ENCODE measurements at regions not wholly inside any gene's neighbourhood (a gene's known extent, or its start where the extent isn't known, plus 50 kb on each side); places are given as distances from the start of the nearest gene placed in this dataset.

- DNase-seq (ENCODE audit: low read depth in 3 of 3) = no peak
These were observed 66.4 kb upstream of the GALNT2 start for GRCh38 chr1:230000493-230001184.

GRCh38 chr1:230002164-230002803, 64.8 kb upstream of the GALNT2 start:
- DNase-seq (ENCODE audit: low read depth in 3 of 3) = no peak

- DNase-seq (ENCODE audit: low read depth in 3 of 3) = no peak
These were observed 63.6 kb upstream of the GALNT2 start for GRCh38 chr1:230003409-230003808.

DNA sequence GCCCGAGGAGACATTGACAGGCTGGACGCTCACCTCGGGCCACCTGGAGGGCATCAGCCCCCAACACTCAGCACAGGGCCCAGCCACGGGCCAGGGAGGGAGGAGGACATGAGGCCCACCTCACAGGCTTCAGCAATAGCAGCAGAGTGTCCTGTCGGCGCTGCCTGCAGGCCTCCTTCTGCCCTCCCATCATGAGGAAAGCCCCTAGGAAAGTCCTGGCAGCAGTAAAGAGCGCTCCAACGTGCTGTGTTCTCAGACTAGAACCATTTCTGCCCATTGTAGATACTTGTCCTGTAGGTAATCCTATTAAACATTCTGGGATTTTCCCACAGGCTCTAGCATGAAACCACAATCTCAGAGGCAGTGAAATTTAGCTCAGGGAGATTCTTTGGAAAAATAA, 62.0 kb upstream of the GALNT2 start:
- no peak for DNase-seq (ENCODE audit: low read depth in 3 of 3)

DNA sequence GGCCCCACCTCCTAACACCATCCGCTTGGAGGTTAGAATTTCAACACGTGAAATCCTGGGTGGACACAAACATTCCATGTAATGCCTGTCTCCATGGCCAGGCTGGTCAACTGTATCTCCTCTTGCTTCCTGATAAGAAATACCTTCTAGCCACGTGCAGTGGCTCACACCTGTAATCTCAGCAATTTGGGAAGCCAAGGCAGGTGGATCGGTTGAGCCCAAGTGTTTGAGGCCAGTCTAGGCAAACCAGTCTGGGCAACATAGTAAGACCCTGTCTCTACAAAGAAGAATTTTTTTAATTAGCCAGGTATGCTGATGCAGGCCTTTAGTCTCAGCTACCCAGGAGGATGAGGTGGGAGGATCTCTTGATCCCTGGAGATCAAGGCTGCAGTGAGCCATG, 58.3 kb upstream of the GALNT2 start:
- DNase-seq (ENCODE audit: low read depth in 3 of 3) = no peak

- no peak for DNase-seq (ENCODE audit: low read depth in 3 of 3)
These were observed 57.3 kb upstream of the GALNT2 start for GRCh38 chr1:230009611-230010313.

DNA sequence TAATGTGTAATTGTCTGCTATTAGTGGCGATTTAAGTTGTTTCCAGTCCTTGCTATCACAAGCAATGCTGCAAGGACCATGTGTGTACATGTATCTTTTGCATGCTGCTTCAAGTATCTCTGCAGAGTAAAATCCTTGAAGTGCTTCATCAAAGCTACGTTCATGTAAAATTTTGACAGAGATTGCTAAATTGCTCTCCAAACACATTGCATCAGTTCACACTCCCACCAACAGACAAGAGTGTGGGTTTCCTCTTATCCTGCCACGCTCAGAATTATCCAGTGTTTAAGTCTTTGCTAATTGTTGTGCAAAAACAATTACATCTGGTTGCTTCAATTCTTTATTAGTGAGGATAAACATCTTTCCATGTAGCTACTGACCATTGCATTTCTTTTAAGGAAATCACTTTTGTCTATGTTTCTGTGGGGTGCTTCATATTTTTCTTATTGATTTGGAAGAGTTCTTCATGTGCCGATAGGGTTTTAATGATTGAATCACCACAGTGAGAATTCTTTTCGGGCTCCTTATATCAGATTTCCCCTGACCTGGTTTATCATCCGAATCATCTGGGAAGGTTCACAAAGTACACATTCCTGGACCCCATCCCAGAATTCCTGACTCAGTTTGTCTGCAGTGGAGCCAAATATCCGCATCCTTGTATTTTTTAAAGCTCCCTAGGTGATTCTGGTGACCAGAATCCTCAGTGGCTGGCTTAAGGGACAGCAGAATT, 56.3 kb upstream of the GALNT2 start:
- no peak for DNase-seq (ENCODE audit: low read depth in 3 of 3)

DNA sequence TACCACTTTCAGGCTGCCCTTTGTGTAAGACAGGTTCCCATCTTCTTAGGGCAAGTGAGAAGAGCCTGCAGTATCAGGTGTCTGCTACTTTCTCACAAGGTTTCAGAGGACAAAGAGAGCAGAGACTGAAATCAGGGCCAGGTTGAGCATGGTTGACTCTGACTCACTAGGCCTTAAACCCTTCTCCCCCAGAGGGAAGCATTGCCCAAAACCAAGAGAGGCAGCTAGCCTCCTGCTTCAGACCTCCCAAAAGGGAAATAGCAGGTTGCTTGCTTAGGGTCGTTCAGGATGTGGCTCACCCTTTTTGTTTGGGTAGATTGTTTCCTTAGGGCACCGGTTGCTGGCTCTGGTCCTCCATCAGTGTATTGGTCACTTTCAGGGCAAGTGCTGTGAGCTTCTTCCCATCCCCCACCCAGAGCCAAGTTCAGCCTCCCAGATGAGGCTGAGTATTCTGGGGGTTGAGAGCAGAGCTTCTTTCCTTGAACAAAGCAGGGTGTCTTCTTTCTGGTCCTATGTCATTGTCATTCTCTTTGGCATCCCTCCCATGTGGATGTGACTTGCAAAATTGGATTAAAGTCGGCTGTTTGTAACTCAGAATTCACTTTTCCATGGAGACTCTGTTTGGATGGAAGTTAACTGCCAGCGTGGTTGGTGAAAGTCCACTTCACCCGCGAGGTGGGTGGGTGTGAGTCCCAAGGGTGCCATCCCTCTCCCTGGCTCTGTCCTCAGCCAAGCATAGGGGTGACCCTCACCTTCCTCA, 55.5 kb upstream of the GALNT2 start:
- DNase-seq (ENCODE audit: low read depth in 3 of 3) = no peak

GRCh38 chr1:230012093-230012393, 55.0 kb upstream of the GALNT2 start:
- no peak for DNase-seq (ENCODE audit: low read depth in 3 of 3)

GRCh38 chr1:230012741-230013140, 54.3 kb upstream of the GALNT2 start:
- DNase-seq (ENCODE audit: low read depth in 3 of 3) = no peak

DNA sequence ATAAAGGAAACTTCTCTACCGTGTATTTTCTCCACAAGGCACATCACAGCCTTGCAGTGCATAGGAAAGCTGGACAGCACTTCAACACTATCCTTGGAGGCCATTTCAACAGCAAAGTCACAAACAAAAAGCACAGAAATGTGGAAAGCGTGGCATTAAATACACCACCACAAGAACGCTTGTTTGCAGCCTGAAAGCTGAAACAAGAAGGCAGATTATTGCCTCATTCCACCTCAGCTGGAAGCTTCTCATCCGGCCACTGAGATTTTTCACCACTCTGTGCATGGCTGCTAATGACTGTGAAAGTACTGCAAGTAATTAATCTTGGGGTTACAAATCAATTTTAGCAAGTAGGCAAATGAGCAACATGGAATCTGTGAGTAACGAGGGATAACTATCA, 50.9 kb upstream of the GALNT2 start:
- DNase-seq (ENCODE audit: low read depth in 3 of 3) = no peak

Measured in stimulated activated CD4-positive, alpha-beta T cell treated with anti-CD3 and anti-CD28 coated beads, TNF-alpha, amount 100 ng/mL, for 48 hours (primary cell).